ENCODE measurements at regions not wholly inside any gene's neighbourhood (a gene's known extent, or its start where the extent isn't known, plus 50 kb on each side); places are given as distances from the start of the nearest gene placed in this dataset.
"Not testable (repeated sequence)": the region's sequence is repeated elsewhere in the genome, so short reads cannot be mapped to it uniquely, and the experiment has no call there.

- DNase-seq (ENCODE audit: low read depth) = no peak
- TF ChIP-seq CTCF (conservative IDR thresholded peaks at IDR 0.05; ENCODE audit: control insufficient read depth, insufficient read depth, low read depth, low read length) = no peak
- no peak overlapping the region for H3K4me3 ChIP-seq (ENCODE audit: control insufficient read depth, low read depth, low read length)
Observed at GRCh38 chr2:43067254-43068040, 159.0 kb downstream of the ZFP36L2 start.

GRCh38 chr2:43066541-43067253, 159.7 kb downstream of the ZFP36L2 start:
- DNase-seq (ENCODE audit: low read depth); H3K4me3 ChIP-seq (ENCODE audit: control insufficient read depth, low read depth, low read length): not testable (repeated sequence)

DNA sequence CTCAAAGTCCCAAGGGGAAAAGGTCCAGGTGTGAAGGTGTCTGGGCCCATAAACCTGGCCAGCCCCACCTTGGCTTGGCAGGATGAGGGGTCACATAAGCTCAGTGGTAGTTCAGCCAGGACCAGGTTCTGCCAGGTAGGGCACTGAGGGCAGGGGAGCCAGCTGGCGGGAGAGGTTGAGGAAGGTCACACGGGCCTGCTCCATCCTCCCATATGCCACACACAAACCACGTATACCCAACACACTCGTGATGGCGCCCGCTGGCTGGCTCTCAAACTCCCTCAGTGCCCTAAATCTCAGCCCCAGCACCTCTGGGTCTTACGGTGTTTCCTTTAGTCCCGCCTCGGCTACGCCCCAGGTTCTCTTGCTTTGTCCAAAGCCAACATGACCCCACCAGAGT, 160.5 kb downstream of the ZFP36L2 start:
- no peak for DNase-seq (ENCODE audit: low read depth)
- TF ChIP-seq CTCF (conservative IDR thresholded peaks at IDR 0.05; ENCODE audit: control insufficient read depth, insufficient read depth, low read depth, low read length) = no peak
- no peak overlapping the region for H3K4me3 ChIP-seq (ENCODE audit: control insufficient read depth, low read depth, low read length)

DNA sequence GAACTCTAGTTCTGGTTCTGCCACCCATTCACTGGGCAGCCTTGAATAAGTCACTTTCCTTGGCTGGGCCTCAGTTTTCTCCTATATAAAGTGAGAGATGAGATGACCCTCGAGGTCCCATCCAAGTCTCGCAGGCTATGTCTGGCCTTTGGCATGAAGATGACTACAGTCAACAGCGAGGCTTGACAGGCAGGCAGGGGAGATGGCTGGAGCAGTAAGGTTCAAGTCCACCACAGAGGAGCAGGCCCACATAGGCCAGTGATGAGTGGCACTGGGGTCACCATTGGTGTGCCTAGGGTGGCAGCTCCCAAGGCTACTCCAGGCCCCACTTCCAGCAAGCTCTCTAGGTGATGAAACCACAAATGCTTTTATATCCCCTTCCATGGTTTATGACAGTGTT, 161.4 kb downstream of the ZFP36L2 start:
- no peak overlapping the region for H3K4me3 ChIP-seq (ENCODE audit: control insufficient read depth, low read depth, low read length)
- DNase-seq (ENCODE audit: low read depth) = no peak
- no peak for TF ChIP-seq CTCF (conservative IDR thresholded peaks at IDR 0.05; ENCODE audit: control insufficient read depth, insufficient read depth, low read depth, low read length)

DNA sequence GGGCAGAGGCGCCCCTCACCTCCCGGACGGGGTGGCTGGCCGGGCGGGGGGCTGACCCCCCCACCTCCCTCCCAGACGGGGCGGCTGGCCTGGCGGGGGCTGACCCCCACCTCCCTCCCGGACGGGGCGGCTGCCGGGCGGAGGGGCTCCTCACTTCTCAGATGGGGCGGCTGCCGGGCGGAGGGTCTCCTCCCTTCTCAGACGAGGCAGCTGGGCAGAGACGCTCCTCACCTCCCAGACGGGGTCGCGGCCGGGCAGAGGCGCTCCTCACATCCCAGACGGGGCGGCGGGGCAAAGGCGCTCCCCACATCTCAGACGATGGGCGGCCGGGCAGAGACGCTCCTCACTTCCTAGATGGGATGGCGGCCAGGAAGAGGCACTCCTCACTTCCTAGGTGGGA, 163.3 kb downstream of the ZFP36L2 start:
- H3K4me3 ChIP-seq (ENCODE audit: control insufficient read depth, low read depth, low read length); DNase-seq (ENCODE audit: low read depth): not testable (repeated sequence)

DNA sequence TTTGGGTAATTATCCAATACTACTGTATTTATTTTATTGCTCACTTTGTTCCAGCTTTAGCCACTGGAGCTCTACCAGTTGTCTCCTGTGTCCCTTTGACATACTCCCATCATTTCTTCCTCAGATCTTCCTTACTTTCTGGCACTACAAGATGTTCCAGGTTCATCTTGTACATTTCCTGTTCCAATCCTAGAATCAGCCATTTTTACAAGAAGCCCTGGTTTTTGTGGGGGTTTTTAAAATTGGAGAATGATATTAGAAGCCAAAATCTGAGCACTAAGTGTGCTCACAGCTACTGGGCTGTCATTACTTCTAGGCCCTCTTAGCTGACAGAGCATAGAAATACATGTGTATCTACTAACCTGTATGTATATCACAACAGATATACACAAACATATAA, 164.3 kb downstream of the ZFP36L2 start:
- no peak for DNase-seq (ENCODE audit: low read depth)
- H3K4me3 ChIP-seq (ENCODE audit: control insufficient read depth, low read depth, low read length) = no peak overlapping the region
- no peak for TF ChIP-seq CTCF (conservative IDR thresholded peaks at IDR 0.05; ENCODE audit: control insufficient read depth, insufficient read depth, low read depth, low read length)

GRCh38 chr2:43060390-43061016, 165.9 kb downstream of the ZFP36L2 start:
- TF ChIP-seq CTCF (conservative IDR thresholded peaks at IDR 0.05; ENCODE audit: control insufficient read depth, insufficient read depth, low read depth, low read length) = no peak
- DNase-seq (ENCODE audit: low read depth) = no peak
- no peak overlapping the region for H3K4me3 ChIP-seq (ENCODE audit: control insufficient read depth, low read depth, low read length)

Measured in fibroblast of mammary gland (primary cell).